Keratinocyte (primary cell): ENCODE measurements at regions not wholly inside any gene's neighbourhood (a gene's known extent, or its start where the extent isn't known, plus 50 kb on each side); places are given as distances from the start of the nearest gene placed in this dataset.

Experiments used
- DNase-seq: peaks from one replicate; pipeline ENCODE4 v3.0.0-alpha.2; 2011; ENCODE audit warnings: low read depth, missing footprints, low spot score
- FAIRE-seq: peaks from 2 replicates; lab custom pipeline; 2011; peaks lifted over from hg19 to GRCh38; lab: Jason Lieb, UNC
- H2AFZ ChIP-seq: 2 replicates; pipeline ENCODE4 v1.6.0; 2012; ENCODE audit warnings: low read length, control low read depth, inconsistent platforms; ENCODE audit not compliant: control insufficient read depth
- H3K27ac ChIP-seq: 2 replicates; pipeline ENCODE4 v1.5.1; 2011; ENCODE audit warnings: low read length; ENCODE audit not compliant: control insufficient read depth, insufficient read depth
- H3K27me3 ChIP-seq: 3 replicates; pipeline ENCODE4 v1.6.0; 2011; ENCODE audit warnings: low read length; ENCODE audit not compliant: control insufficient read depth, insufficient read depth; ENCODE audit errors: extremely low read depth
- H3K36me3 ChIP-seq, 2 experiments: 2 replicates in 1 of 2; 3 replicates in 1 of 2; pipeline ENCODE4 v1.5.1; 2011; ENCODE audit warnings: low read length in 2 of 2, mild to moderate bottlenecking in 1 of 2; ENCODE audit not compliant: control insufficient read depth in 2 of 2, insufficient read depth in 2 of 2; ENCODE audit errors: extremely low read depth in 1 of 2
- H3K4me1 ChIP-seq: 3 replicates; pipeline ENCODE4 v1.5.1; 2011; ENCODE audit warnings: low read length; ENCODE audit not compliant: control insufficient read depth, insufficient read depth; ENCODE audit errors: extremely low read depth
- H3K4me2 ChIP-seq: 3 replicates; pipeline ENCODE4 v1.6.0; 2011; ENCODE audit warnings: low read depth, low read length; ENCODE audit not compliant: control insufficient read depth, insufficient read depth; ENCODE audit errors: extremely low read depth
- H3K4me3 ChIP-seq, 3 experiments: fragments of 200-600 bp in 1 of 3; sonication (generic) in 1 of 3; 2 replicates in 2 of 3; 3 replicates in 1 of 3; pipeline ENCODE4 v1.5.1; 2011 to 2016; ENCODE audit warnings: low read length in 3 of 3, mild to moderate bottlenecking in 3 of 3, control low read depth in 2 of 3, inconsistent platforms in 1 of 3, low read depth in 1 of 3, mixed read lengths in 1 of 3, mixed run types in 1 of 3, moderate library complexity in 1 of 3; ENCODE audit not compliant: control insufficient read depth in 2 of 3, insufficient read depth in 2 of 3; ENCODE audit errors: extremely low read depth in 1 of 3
- H3K79me2 ChIP-seq: 2 replicates; pipeline ENCODE4 v1.6.0; 2012; ENCODE audit warnings: low read length; ENCODE audit not compliant: control insufficient read depth, insufficient read depth
- H3K9ac ChIP-seq: 3 replicates; pipeline ENCODE4 v1.6.0; 2011; ENCODE audit warnings: low read length; ENCODE audit not compliant: control insufficient read depth, insufficient read depth; ENCODE audit errors: extremely low read depth
- H3K9me1 ChIP-seq: 3 replicates; pipeline ENCODE4 v1.6.0; 2011; ENCODE audit warnings: low read length; ENCODE audit not compliant: control insufficient read depth, insufficient read depth; ENCODE audit errors: extremely low read depth
- H3K9me3 ChIP-seq: 2 replicates; pipeline ENCODE4 v1.5.1; 2012; ENCODE audit warnings: low read depth, low read length; ENCODE audit not compliant: control insufficient read depth
- H4K20me1 ChIP-seq: 3 replicates; pipeline ENCODE4 v1.6.0; 2011; ENCODE audit warnings: low read length; ENCODE audit not compliant: control insufficient read depth, insufficient read depth; ENCODE audit errors: extremely low read depth
- CTCF ChIP-seq, 3 experiments: IDR thresholded peaks in 1 of 3; conservative IDR thresholded peaks in 1 of 3; optimal IDR thresholded peaks in 1 of 3; 2 replicates in 2 of 3; 3 replicates in 1 of 3; pipeline versions ENCODE3 to v1.5.1; 2011; ENCODE audit warnings: low read length in 3 of 3, mild to moderate bottlenecking in 3 of 3, moderate library complexity in 2 of 3, control low read depth in 1 of 3, inconsistent platforms in 1 of 3; ENCODE audit not compliant: insufficient read depth in 2 of 3; ENCODE audit errors: extremely low read depth in 1 of 3
- EZH2 ChIP-seq: IDR thresholded peaks from one replicate; pipeline ENCODE4 v1.6.1; 2012; ENCODE audit warnings: inconsistent platforms, mild to moderate bottlenecking, low read length, moderate library complexity
- dilution Hi-C: fragments of 300-500 bp; cut with MboI; formaldehyde crosslinking; loops from one replicate; pipeline ENCODE4 v1.7.0; 2020; ENCODE audit warnings: low sequenced_read_pairs; ENCODE audit not compliant: extremely low pct_ligation_motif_present

GRCh38 chr4:64584981-64585557, 175.8 kb upstream of the TECRL start:
- Histone ChIP-seq H3K9me1 (no peaks in the 10 kb centered on the region), H3K4me2 (no peak overlapping the region), H3K36me3 (no peaks in the 10 kb centered on the region), H3K79me2 (no peaks in the 10 kb centered on the region), H3K27ac (no peak overlapping the region), H3K4me3 (no peak overlapping the region), H3K4me1 (peaks cover 2% of the 10 kb centered on the region), H2AFZ (no peak overlapping the region), H3K27me3 (no peaks in the 10 kb centered on the region), H3K9ac (no peak overlapping the region), H4K20me1 (no peaks in the 10 kb centered on the region), H3K9me3 (no peaks in the 10 kb centered on the region)
- dilution Hi-C loops, result no loop called here
- FAIRE-seq (no peak), DNase-seq (peak; percentile 15)
- no peak for TF ChIP-seq EZH2
- peak; percentile 26 to 36 (median 31) for TF ChIP-seq CTCF (optimal IDR thresholded peaks at IDR 0.05 in 1 of 3, IDR thresholded peaks at IDR 0.05 in 1 of 3, conservative IDR thresholded peaks at IDR 0.05 in 1 of 3; ENCODE audit: extremely low read depth in 1 of 3, insufficient read depth in 2 of 3, low read length in 3 of 3)

GRCh38 chr4:64584125-64584524, 174.9 kb upstream of the TECRL start:
- no peaks in the 10 kb centered on the region for H3K9me3 ChIP-seq
- dilution Hi-C loops, result no loop called here
- no peak overlapping the region for H3K4me2 ChIP-seq
- no peaks in the 10 kb centered on the region for H4K20me1 ChIP-seq
- no peak overlapping the region for H3K27ac ChIP-seq
- H3K4me3 ChIP-seq, result no peak overlapping the region
- no peaks in the 10 kb centered on the region for H3K79me2 ChIP-seq
- H3K36me3 ChIP-seq, result no peaks in the 10 kb centered on the region
- no peak overlapping the region for H3K9ac ChIP-seq
- no peaks in the 10 kb centered on the region for H3K9me1 ChIP-seq
- H2AFZ ChIP-seq, result no peak overlapping the region
- peaks cover 2% of the 10 kb centered on the region for H3K4me1 ChIP-seq
- TF ChIP-seq CTCF (optimal IDR thresholded peaks at IDR 0.05 in 1 of 3, IDR thresholded peaks at IDR 0.05 in 1 of 3, conservative IDR thresholded peaks at IDR 0.05 in 1 of 3; ENCODE audit: extremely low read depth in 1 of 3, insufficient read depth in 2 of 3, low read length in 3 of 3) (no peak), EZH2 (no peak)
- DNase-seq (no peak), FAIRE-seq (no peak)
- no peaks in the 10 kb centered on the region for H3K27me3 ChIP-seq
